ENCODE measurements at regions not wholly inside any gene's neighbourhood (a gene's known extent, or its start where the extent isn't known, plus 50 kb on each side); places are given as distances from the start of the nearest gene placed in this dataset.

DNA sequence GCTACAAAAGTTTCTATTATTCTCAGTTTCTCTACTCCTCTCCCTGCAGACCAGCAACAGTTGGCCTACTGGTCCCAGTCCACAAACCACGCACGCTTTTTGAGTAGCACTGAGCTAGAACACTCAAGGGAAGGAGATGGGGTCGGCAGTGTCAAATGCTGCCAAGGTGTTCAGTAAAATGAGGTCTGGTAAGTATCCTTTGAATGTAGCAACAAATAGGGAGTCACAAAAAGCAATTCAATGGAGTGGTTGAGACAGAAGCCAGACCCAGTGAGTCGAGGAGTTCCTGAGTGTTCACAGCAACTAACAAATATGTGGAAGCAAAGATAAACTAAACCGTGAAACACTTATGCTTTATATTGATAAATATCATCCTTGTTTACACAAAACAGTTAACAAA is 355.7 kb downstream of the MID1IP1 start:
- H3K9me3 ChIP-seq (ENCODE audit: control insufficient read depth in 2 of 2, low read length in 2 of 2), result no peaks in the 10 kb centered on the region
- H3K9ac ChIP-seq (ENCODE audit: low read length in 2 of 2), result no peak overlapping the region
- H3K4me3 ChIP-seq (ENCODE audit: low read length in 2 of 2), result no peak overlapping the region
- no peak overlapping the region for H3K27ac ChIP-seq (ENCODE audit: low read length)
- no peaks in the 10 kb centered on the region for H3K36me3 ChIP-seq (ENCODE audit: control insufficient read depth in 2 of 2, insufficient read depth in 2 of 2, low read length in 2 of 2)
- H3K27me3 ChIP-seq (ENCODE audit: control insufficient read depth in 1 of 2, insufficient read depth in 2 of 2, low read length in 2 of 2), result peaks cover 0 to 9% of the 10 kb centered on the region in 2 donors
- H3K4me1 ChIP-seq (ENCODE audit: control insufficient read depth, insufficient read depth, low read length), result peaks cover 3% of the 10 kb centered on the region

DNA sequence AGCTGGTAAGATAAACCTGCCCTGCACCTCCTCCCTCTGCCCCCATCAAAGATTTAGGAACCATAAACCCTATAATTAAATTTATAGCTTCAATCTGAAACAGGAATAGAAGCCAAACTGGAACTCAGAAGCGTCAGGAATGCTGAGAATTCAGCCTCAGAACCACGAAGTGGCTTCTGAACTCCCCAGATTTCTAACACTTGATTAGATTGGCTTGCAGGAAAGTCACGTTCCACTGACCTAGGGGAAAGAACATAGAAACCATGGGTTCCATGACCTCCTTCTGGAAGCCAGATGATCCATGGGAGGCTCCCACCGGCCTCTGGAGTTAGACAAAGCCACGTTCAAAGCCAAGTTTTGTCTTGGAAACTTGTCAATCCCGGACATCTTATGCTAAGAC is 356.5 kb downstream of the MID1IP1 start:
- no peaks in the 10 kb centered on the region for H3K36me3 ChIP-seq (ENCODE audit: control insufficient read depth in 2 of 2, insufficient read depth in 2 of 2, low read length in 2 of 2)
- H3K27me3 ChIP-seq (ENCODE audit: control insufficient read depth in 1 of 2, insufficient read depth in 2 of 2, low read length in 2 of 2), result peaks cover 0 to 9% of the 10 kb centered on the region in 2 donors
- H3K9ac ChIP-seq (ENCODE audit: low read length in 2 of 2), result no peak overlapping the region
- H3K9me3 ChIP-seq (ENCODE audit: control insufficient read depth in 2 of 2, low read length in 2 of 2), result no peaks in the 10 kb centered on the region
- H3K4me3 ChIP-seq (ENCODE audit: low read length in 2 of 2), result no peak overlapping the region
- H3K27ac ChIP-seq (ENCODE audit: low read length), result no peak overlapping the region
- H3K4me1 ChIP-seq (ENCODE audit: control insufficient read depth, insufficient read depth, low read length), result peaks cover 3% of the 10 kb centered on the region

DNA sequence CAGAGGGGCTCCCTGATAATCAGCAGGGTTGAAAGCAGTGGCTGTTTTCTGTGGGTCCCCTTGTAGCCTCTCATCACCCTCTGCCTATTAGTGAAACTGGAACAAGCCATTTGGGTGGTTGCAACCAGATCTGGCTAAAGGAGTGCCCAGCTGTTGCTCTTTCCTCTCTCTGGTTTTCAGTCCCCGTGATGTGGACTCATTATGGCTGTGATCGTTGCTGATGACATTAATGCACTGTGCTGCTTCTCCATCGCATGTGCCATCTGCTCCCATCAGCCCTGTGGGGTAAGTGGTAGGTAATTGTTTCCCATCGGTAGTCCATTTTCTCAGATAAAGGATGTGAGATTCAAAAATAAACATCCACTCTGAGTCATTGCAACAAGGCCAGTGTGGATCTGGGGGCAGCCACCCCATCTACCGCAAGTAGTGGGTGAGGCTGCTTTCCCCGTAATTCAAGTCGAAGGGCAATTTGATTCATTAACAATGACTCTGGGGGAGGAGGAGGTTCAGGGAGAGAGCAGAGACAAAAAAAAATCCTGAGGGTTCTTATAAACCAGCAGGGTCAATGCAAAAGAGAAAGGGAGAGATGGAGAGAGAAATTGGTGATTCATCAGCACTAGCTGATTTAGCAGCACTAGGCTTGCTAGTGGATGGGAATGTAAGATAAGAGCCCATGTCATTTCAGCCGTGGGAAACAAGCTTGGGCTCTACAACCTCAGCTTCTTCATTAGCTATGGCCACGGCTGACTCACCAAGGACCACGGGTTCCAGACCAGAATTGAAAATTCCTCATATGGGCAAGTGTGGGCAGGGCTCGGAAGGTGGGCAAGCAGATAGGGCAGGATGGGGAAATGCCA is 357.8 kb downstream of the MID1IP1 start:
- no peak overlapping the region for H3K27ac ChIP-seq (ENCODE audit: low read length)
- H3K27me3 ChIP-seq (ENCODE audit: control insufficient read depth in 1 of 2, insufficient read depth in 2 of 2, low read length in 2 of 2), result peaks cover 0 to 14% of the 10 kb centered on the region in 2 donors
- no peak overlapping the region for H3K4me3 ChIP-seq (ENCODE audit: low read length in 2 of 2)
- no peak overlapping the region for H3K9ac ChIP-seq (ENCODE audit: low read length in 2 of 2)
- H3K4me1 ChIP-seq (ENCODE audit: control insufficient read depth, insufficient read depth, low read length), result peaks cover 3% of the 10 kb centered on the region
- no peaks in the 10 kb centered on the region for H3K36me3 ChIP-seq (ENCODE audit: control insufficient read depth in 2 of 2, insufficient read depth in 2 of 2, low read length in 2 of 2)
- H3K9me3 ChIP-seq (ENCODE audit: control insufficient read depth in 2 of 2, low read length in 2 of 2), result no peaks in the 10 kb centered on the region

DNA sequence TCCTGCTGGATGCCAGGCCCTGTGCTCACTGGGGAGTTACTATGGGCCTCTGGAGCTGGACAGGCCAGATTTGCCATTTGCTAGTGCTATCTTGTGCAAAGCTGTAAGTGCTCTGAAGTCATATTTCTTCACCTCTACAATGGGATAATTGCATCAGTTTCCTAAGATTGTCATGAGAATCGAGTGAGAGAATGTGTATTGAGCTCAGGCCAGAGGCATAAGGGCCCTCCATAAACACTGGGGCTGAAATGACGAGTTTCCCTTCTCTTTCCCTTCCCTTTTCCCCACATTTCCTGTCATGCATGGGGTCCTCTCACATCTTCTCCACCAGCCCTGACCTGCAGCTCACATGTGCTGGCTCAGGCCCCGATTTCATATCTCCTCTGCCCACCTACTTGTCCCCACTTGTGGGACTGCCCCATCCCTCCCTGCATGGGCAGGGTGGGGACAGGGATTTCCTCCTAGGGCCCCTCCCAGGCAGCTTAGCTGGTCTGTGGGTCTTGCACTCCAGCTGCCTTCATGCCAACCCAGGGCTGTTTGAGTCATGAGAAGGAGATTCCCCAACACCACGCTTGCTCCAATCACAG is 358.8 kb downstream of the MID1IP1 start:
- H3K4me1 ChIP-seq (ENCODE audit: control insufficient read depth, insufficient read depth, low read length), result peaks cover 3% of the 10 kb centered on the region
- H3K27ac ChIP-seq (ENCODE audit: low read length), result no peak overlapping the region
- H3K36me3 ChIP-seq (ENCODE audit: control insufficient read depth in 2 of 2, insufficient read depth in 2 of 2, low read length in 2 of 2), result no peaks in the 10 kb centered on the region
- H3K27me3 ChIP-seq (ENCODE audit: control insufficient read depth in 1 of 2, insufficient read depth in 2 of 2, low read length in 2 of 2), result peaks cover 0 to 18% of the 10 kb centered on the region in 2 donors
- no peak overlapping the region for H3K4me3 ChIP-seq (ENCODE audit: low read length in 2 of 2)
- H3K9ac ChIP-seq (ENCODE audit: low read length in 2 of 2), result no peak overlapping the region
- H3K9me3 ChIP-seq (ENCODE audit: control insufficient read depth in 2 of 2, low read length in 2 of 2), result no peaks in the 10 kb centered on the region

DNA sequence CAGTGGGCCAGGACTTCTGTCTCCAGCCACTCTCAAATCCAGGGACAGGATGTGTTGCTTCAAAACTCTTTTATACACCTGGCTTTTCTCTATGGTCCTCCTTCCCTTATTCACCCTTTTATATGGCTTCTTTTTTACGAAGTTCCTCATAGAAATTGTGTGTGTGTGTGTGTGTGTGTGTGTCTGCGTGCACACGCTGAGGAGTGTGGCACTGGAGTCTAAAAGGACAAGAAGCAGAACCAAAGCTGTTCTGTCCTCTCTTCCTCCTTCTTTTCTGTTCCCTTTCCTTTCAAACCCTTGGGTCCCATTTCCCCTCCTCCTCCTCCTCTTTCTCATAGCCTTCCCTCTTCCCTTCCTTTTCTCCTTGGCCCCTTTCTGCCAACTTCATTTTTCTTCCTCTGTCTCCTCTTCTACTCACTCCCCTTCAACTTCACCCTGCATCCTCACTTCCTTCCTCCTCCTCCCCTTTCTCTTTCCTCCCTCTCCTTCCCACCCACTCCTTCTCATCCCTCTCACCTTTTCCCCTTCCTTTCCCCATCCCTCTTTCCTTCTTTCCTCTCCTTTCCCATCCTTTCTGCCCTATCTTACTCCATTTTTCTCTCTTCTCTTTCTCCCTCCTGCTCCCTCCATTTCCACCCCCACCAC is 360.5 kb downstream of the MID1IP1 start:
- Histone ChIP-seq H3K4me3 (ENCODE audit: low read length in 2 of 2) (no peak overlapping the region), H3K4me1 (ENCODE audit: control insufficient read depth, insufficient read depth, low read length) (peaks cover 3% of the 10 kb centered on the region), H3K27ac (ENCODE audit: low read length) (no peak overlapping the region), H3K9ac (ENCODE audit: low read length in 2 of 2) (no peak overlapping the region), H3K9me3 (ENCODE audit: control insufficient read depth in 2 of 2, low read length in 2 of 2) (no peaks in the 10 kb centered on the region), H3K36me3 (ENCODE audit: control insufficient read depth in 2 of 2, insufficient read depth in 2 of 2, low read length in 2 of 2) (no peaks in the 10 kb centered on the region), H3K27me3 (ENCODE audit: control insufficient read depth in 1 of 2, insufficient read depth in 2 of 2, low read length in 2 of 2) (peaks cover 0 to 25% of the 10 kb centered on the region in 2 donors)

DNA sequence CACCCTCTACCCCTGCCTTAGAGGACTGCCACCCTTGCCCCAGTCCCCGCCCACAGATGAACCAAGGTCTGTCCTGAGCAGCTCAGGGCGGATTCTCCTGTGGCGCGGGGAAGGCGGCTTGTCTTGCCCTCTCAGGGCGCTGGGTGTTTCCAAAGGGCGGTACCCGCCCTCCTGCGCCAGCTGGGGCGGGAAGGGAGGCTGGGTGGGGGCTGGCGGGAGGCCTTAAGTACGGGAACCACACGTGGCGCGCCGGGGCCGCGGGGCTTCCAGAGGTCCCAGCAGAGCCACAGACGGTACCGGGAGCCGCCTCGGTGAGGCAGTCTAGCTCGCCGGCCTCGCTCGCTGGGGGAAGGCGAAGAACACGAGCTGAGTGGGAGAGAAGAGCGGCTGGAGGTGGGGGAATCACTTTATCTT is 361.1 kb downstream of the MID1IP1 start:
- peak overlapping the region in 1 of 2 donors; percentile 15 for H3K4me3 ChIP-seq (ENCODE audit: low read length in 2 of 2)

DNA sequence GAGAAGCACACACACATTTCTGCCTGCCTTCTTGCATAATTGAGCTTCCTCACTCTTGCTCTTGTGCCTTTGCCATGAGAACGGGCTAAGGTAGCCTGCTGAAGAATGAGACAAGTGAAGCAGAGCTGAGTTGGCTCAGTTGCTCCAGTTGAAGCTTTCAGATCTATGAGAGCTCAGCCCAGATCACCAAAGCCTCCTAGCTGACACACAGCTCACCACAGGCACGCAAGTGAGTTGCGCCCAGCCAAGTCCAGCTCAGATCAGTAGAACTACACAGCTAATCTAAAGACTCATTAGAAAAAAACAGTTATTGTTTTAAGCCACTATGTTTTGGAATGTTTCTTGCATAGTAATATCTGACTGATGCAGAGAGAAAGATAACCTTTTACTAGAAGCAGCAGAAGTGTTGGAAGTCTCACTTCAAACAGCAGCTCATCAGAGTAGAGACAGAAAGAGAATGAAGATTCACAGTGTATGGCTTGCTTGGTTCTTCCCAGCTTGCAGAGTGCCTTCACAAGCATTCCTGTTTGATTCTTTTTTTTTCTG is 362.4 kb downstream of the MID1IP1 start:
- peaks cover 0 to 28% of the 10 kb centered on the region in 2 donors for H3K27me3 ChIP-seq (ENCODE audit: control insufficient read depth in 1 of 2, insufficient read depth in 2 of 2, low read length in 2 of 2)

More for the DNA sequence above, 361.1 kb downstream of the MID1IP1 start:
- H3K27me3 ChIP-seq (ENCODE audit: control insufficient read depth in 1 of 2, insufficient read depth in 2 of 2, low read length in 2 of 2), result peaks cover 0 to 26% of the 10 kb centered on the region in 2 donors
- H3K27ac ChIP-seq (ENCODE audit: low read length), result no peak overlapping the region
- H3K36me3 ChIP-seq (ENCODE audit: control insufficient read depth in 2 of 2, insufficient read depth in 2 of 2, low read length in 2 of 2), result no peaks in the 10 kb centered on the region
- H3K9me3 ChIP-seq (ENCODE audit: control insufficient read depth in 2 of 2, low read length in 2 of 2), result no peaks in the 10 kb centered on the region
- H3K4me1 ChIP-seq (ENCODE audit: control insufficient read depth, insufficient read depth, low read length), result peaks cover 3% of the 10 kb centered on the region
- no peak overlapping the region for H3K9ac ChIP-seq (ENCODE audit: low read length in 2 of 2)

DNA sequence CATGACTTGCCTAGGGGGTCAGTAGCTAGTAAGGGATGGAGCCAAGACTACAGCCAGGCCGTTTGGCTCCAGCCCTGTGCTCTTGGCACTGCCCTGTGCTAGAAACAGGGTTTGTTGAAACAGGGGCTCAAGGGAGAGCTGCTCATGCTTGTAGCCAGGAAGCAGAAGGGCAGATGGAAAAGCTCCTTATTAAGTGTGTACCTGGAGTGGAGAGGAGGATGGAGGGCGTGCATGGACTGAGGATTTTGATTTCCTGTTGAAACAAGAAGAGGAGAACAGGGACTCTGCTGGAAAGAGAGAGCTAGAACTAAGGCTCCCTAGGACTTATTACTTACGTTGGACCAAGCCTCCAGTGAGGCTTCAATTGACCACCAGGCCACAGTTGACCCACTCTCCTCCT is 363.0 kb downstream of the MID1IP1 start:
- no peak overlapping the region for H3K27ac ChIP-seq (ENCODE audit: low read length)
- H3K36me3 ChIP-seq (ENCODE audit: control insufficient read depth in 2 of 2, insufficient read depth in 2 of 2, low read length in 2 of 2), result no peaks in the 10 kb centered on the region
- no peaks in the 10 kb centered on the region for H3K4me1 ChIP-seq (ENCODE audit: control insufficient read depth, insufficient read depth, low read length)
- no peak overlapping the region for H3K9ac ChIP-seq (ENCODE audit: low read length in 2 of 2)
- peaks cover 0 to 25% of the 10 kb centered on the region in 2 donors for H3K27me3 ChIP-seq (ENCODE audit: control insufficient read depth in 1 of 2, insufficient read depth in 2 of 2, low read length in 2 of 2)
- no peak overlapping the region for H3K4me3 ChIP-seq (ENCODE audit: low read length in 2 of 2)
- H3K9me3 ChIP-seq (ENCODE audit: control insufficient read depth in 2 of 2, low read length in 2 of 2), result peaks cover 0 to under 1% of the 10 kb centered on the region in 2 donors

More for the DNA sequence above, 362.4 kb downstream of the MID1IP1 start:
- no peak overlapping the region for H3K9ac ChIP-seq (ENCODE audit: low read length in 2 of 2)
- no peak overlapping the region for H3K27ac ChIP-seq (ENCODE audit: low read length)
- H3K36me3 ChIP-seq (ENCODE audit: control insufficient read depth in 2 of 2, insufficient read depth in 2 of 2, low read length in 2 of 2), result no peaks in the 10 kb centered on the region
- no peaks in the 10 kb centered on the region for H3K4me1 ChIP-seq (ENCODE audit: control insufficient read depth, insufficient read depth, low read length)
- no peaks in the 10 kb centered on the region for H3K9me3 ChIP-seq (ENCODE audit: control insufficient read depth in 2 of 2, low read length in 2 of 2)
- no peak overlapping the region for H3K4me3 ChIP-seq (ENCODE audit: low read length in 2 of 2)

DNA sequence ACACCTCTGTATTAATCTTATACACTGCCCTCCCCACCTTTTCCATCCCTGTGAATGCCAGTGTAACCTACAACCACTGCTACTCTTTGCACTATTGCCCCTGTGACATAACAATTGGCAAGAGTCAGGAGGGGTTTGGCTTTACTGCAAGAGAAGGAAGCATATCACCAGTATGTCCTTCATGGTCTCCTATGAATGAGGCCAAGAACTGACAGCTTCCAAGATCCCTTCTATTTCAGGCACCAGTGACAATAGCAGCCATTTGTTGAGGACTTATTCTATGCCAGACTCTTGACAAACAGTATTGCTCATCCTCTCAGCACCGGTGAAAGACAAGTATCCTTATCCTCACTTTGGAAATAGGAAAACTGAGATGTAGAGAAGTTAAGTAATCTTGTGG is 363.9 kb downstream of the MID1IP1 start:
- Histone ChIP-seq H3K4me3 (ENCODE audit: low read length in 2 of 2) (no peak overlapping the region), H3K9me3 (ENCODE audit: control insufficient read depth in 2 of 2, low read length in 2 of 2) (peaks cover 0 to 2% of the 10 kb centered on the region in 2 donors), H3K27ac (ENCODE audit: low read length) (no peak overlapping the region), H3K9ac (ENCODE audit: low read length in 2 of 2) (no peak overlapping the region), H3K27me3 (ENCODE audit: control insufficient read depth in 1 of 2, insufficient read depth in 2 of 2, low read length in 2 of 2) (peaks cover 0 to 25% of the 10 kb centered on the region in 2 donors), H3K36me3 (ENCODE audit: control insufficient read depth in 2 of 2, insufficient read depth in 2 of 2, low read length in 2 of 2) (no peaks in the 10 kb centered on the region), H3K4me1 (ENCODE audit: control insufficient read depth, insufficient read depth, low read length) (no peaks in the 10 kb centered on the region)

DNA sequence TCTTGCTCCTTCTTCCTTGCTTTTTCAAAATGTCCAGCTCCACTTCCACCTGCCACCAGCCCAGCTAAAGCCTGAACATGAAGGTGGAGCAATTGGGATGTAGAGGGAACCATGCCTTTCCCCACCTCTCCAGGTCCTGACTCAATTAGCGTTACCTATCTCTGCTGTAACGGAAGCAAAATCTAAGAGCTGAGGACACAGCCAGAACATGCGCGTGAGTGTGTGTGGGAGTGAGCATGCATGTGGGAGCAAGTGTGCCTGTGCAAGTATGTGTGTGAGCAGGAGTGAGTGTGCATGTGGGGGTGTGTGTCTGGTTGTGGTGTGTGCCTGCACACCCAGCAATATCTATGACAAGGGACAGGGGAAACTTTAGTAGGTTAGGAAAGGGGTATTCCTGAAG is 364.5 kb downstream of the MID1IP1 start:
- Histone ChIP-seq H3K4me1 (ENCODE audit: control insufficient read depth, insufficient read depth, low read length) (no peaks in the 10 kb centered on the region), H3K9me3 (ENCODE audit: control insufficient read depth in 2 of 2, low read length in 2 of 2) (peaks cover 0 to 2% of the 10 kb centered on the region in 2 donors), H3K36me3 (ENCODE audit: control insufficient read depth in 2 of 2, insufficient read depth in 2 of 2, low read length in 2 of 2) (no peaks in the 10 kb centered on the region), H3K27me3 (ENCODE audit: control insufficient read depth in 1 of 2, insufficient read depth in 2 of 2, low read length in 2 of 2) (peaks cover 0 to 27% of the 10 kb centered on the region in 2 donors), H3K27ac (ENCODE audit: low read length) (no peak overlapping the region), H3K4me3 (ENCODE audit: low read length in 2 of 2) (no peak overlapping the region), H3K9ac (ENCODE audit: low read length in 2 of 2) (no peak overlapping the region)
